ENCODE measurements at regions not wholly inside any gene's neighbourhood (a gene's known extent, or its start where the extent isn't known, plus 50 kb on each side); places are given as distances from the start of the nearest gene placed in this dataset.

DNA sequence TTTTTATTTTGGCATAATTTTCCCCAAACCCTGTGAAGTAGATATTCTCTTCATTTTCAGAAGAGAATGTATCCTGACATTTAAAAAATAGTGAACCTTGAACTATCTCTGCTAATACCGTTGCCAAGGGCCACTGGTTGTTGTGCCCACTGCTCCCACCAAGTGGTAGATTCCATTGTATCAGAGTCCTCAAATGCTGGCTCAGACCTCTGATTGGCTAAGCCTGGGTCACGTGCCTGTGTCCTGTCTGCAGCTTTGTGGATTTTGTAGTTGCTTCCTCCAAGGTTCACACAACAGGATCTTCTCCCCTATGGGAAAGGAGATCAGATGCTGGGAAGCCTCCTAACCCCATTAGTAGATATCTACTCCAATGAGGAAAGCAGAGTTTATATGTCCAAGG, 104.8 kb upstream of the CASK start:
- no peak overlapping the region for H3K4me3 ChIP-seq (ENCODE audit: control insufficient read depth in 1 of 2, extremely low read depth in 1 of 2, low read length in 1 of 2)
- H3K4me1 ChIP-seq (ENCODE audit: control insufficient read depth in 1 of 2, extremely low read depth in 1 of 2, insufficient read depth in 2 of 2, low read length in 2 of 2): no peaks in the 10 kb centered on the region
- no CpG with 5 or more reads among the region's 2 CpGs for WGBS (ENCODE audit: insufficient coverage)
- Mint-ChIP-seq H3K36me3 (no peaks in the 10 kb centered on the region), H3K4me3 (no peak overlapping the region), H3K4me1 (no peaks in the 10 kb centered on the region), H3K9me3 (no peaks in the 10 kb centered on the region), H3K27ac (no peak overlapping the region), H3K27me3 (peaks cover 0 to 15% of the 10 kb centered on the region in 2 donors)
- H3K36me3 ChIP-seq (ENCODE audit: control insufficient read depth in 2 of 2, extremely low read depth in 1 of 2, insufficient read depth in 1 of 2, low read length in 1 of 2): no peaks in the 10 kb centered on the region
- CTCF ChIA-PET: no interaction called here
- H3K27me3 ChIP-seq (replicated peaks in 1 of 2; ENCODE audit: control insufficient read depth in 2 of 2, extremely low read depth in 1 of 2, insufficient read depth in 2 of 2, low read length in 1 of 2): no peaks in the 10 kb centered on the region
- H3K9me3 ChIP-seq: no peaks in the 10 kb centered on the region
- POLR2A ChIA-PET: no interaction called here
- no peak overlapping the region for H3K27ac ChIP-seq (ENCODE audit: low read length)
- DNase-seq (no peak), ATAC-seq (replicated peaks in 1 of 4) (no peak)

DNA sequence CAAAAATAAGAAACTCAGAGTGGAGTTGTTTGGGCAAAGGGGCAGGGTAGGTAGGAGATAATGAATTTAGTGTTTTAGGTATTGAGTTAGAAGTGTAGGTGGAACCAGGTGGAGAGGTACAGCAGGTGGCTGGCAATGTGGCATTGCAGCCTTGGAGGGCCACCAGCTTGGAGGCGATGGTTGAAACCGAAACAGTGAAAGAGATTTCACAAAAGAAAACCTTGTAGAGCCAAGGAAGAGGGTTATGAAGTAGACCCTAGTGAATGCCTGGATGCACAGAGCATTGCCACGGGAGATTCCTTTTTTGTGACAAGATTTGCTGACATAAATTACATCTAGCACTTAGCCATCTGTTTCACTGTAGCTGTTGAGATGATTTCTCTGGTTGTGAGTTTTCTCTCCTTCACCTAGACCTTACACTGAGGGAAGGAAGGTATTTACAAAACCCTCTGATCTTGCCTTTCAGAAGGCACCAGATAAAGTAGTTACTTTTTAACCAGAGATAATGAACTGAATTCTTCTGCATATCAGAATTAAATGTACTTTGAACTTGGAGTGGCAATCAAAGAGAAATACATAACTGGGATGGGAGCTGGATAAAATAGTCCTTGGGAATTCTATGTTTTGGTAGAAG, 104.1 kb upstream of the CASK start:
- no peaks in the 10 kb centered on the region for H3K9me3 Mint-ChIP-seq
- no peak overlapping the region for H3K4me3 ChIP-seq (ENCODE audit: control insufficient read depth in 1 of 2, extremely low read depth in 1 of 2, low read length in 1 of 2)
- H3K4me1 Mint-ChIP-seq: no peaks in the 10 kb centered on the region
- no peak overlapping the region for H3K27ac Mint-ChIP-seq
- no peak for ATAC-seq (replicated peaks in 1 of 4)
- H3K27me3 ChIP-seq (replicated peaks in 1 of 2; ENCODE audit: control insufficient read depth in 2 of 2, extremely low read depth in 1 of 2, insufficient read depth in 2 of 2, low read length in 1 of 2): no peaks in the 10 kb centered on the region
- no peak overlapping the region for H3K4me3 Mint-ChIP-seq
- no peaks in the 10 kb centered on the region for H3K9me3 ChIP-seq
- ChIA-PET CTCF (no interaction called here), POLR2A (no interaction called here)
- no peak overlapping the region for H3K27ac ChIP-seq (ENCODE audit: low read length)
- WGBS (ENCODE audit: insufficient coverage): no CpG with 5 or more reads among the region's 3 CpGs
- no peaks in the 10 kb centered on the region for H3K36me3 ChIP-seq (ENCODE audit: control insufficient read depth in 2 of 2, extremely low read depth in 1 of 2, insufficient read depth in 1 of 2, low read length in 1 of 2)
- DNase-seq: no peak
- H3K36me3 Mint-ChIP-seq: no peaks in the 10 kb centered on the region
- no peaks in the 10 kb centered on the region for H3K4me1 ChIP-seq (ENCODE audit: control insufficient read depth in 1 of 2, extremely low read depth in 1 of 2, insufficient read depth in 2 of 2, low read length in 2 of 2)
- H3K27me3 Mint-ChIP-seq: peaks cover 0 to 13% of the 10 kb centered on the region in 2 donors

DNA sequence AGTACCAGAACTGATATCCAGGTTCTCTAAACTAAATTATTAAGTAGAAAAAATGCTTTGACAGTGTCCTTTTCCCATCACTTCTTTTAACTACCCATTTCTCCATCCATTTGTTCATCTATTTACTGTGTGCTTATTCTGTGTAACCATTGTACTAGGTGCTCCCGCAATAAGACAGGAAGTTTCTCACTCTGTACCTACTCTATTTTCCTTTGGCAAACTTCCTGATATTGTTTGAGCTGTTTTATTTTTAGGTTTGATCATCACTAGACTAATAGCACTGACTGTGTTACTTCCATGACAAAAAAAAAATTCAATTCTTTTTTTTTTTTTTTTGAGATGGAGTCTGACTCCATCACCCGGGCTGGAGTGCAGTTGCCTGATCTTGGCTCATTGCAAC, 102.5 kb upstream of the CASK start:
- no peak for ATAC-seq (replicated peaks in 1 of 4)
- no peaks in the 10 kb centered on the region for H3K36me3 ChIP-seq (ENCODE audit: control insufficient read depth in 2 of 2, extremely low read depth in 1 of 2, insufficient read depth in 1 of 2, low read length in 1 of 2)

DNA sequence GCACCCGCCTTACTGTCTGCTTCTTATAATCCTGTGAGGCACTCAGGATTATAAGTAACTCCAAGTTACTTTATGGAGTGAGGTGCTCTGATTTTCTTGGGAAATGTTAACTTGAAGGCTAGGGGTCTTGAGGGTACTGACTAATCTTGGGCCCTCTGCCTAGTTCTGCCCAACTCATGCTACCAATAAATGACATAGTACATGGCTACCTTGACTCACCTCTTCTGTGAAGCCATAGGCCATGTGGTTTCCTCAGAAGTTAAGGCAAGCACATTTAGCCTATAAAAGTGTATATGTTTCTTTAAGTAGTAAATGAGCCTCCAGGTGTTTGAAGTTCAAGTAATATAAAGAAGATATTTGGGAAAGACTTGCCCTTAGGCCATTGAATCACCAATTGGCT, 99.8 kb upstream of the CASK start:
- Histone ChIP-seq H3K27me3 (replicated peaks in 1 of 2; ENCODE audit: control insufficient read depth in 2 of 2, extremely low read depth in 1 of 2, insufficient read depth in 2 of 2, low read length in 1 of 2) (no peaks in the 10 kb centered on the region), H3K9me3 (no peaks in the 10 kb centered on the region), H3K27ac (ENCODE audit: low read length) (no peak overlapping the region), H3K4me1 (ENCODE audit: control insufficient read depth in 1 of 2, extremely low read depth in 1 of 2, insufficient read depth in 2 of 2, low read length in 2 of 2) (peaks cover 0 to 4% of the 10 kb centered on the region in 2 experiments), H3K36me3 (ENCODE audit: control insufficient read depth in 2 of 2, extremely low read depth in 1 of 2, insufficient read depth in 1 of 2, low read length in 1 of 2) (no peaks in the 10 kb centered on the region), H3K4me3 (ENCODE audit: control insufficient read depth in 1 of 2, extremely low read depth in 1 of 2, low read length in 1 of 2) (no peak overlapping the region)
- ATAC-seq (replicated peaks in 1 of 4) (no peak), DNase-seq (no peak)
- CTCF ChIA-PET: no interaction called here
- H3K36me3 Mint-ChIP-seq: no peaks in the 10 kb centered on the region
- H3K4me1 Mint-ChIP-seq: peaks cover 9 to 14% (median 14%) of the 10 kb centered on the region in 3 donors
- H3K4me3 Mint-ChIP-seq: no peak overlapping the region
- WGBS (ENCODE audit: insufficient coverage): no CpG with 5 or more reads among the region's 1 CpG
- peaks cover 0 to 21% of the 10 kb centered on the region in 2 donors for H3K27me3 Mint-ChIP-seq
- no peak overlapping the region for H3K27ac Mint-ChIP-seq
- H3K9me3 Mint-ChIP-seq: no peaks in the 10 kb centered on the region
- POLR2A ChIA-PET: no interaction called here

More for the DNA sequence above, 102.5 kb upstream of the CASK start:
- Histone ChIP-seq H3K4me1 (ENCODE audit: control insufficient read depth in 1 of 2, extremely low read depth in 1 of 2, insufficient read depth in 2 of 2, low read length in 2 of 2) (no peaks in the 10 kb centered on the region), H3K27ac (ENCODE audit: low read length) (no peak overlapping the region), H3K9me3 (no peaks in the 10 kb centered on the region), H3K4me3 (ENCODE audit: control insufficient read depth in 1 of 2, extremely low read depth in 1 of 2, low read length in 1 of 2) (no peak overlapping the region), H3K27me3 (replicated peaks in 1 of 2; ENCODE audit: control insufficient read depth in 2 of 2, extremely low read depth in 1 of 2, insufficient read depth in 2 of 2, low read length in 1 of 2) (no peaks in the 10 kb centered on the region)
- Mint-ChIP-seq H3K27me3 (peaks cover 0 to 17% of the 10 kb centered on the region in 2 donors), H3K36me3 (no peaks in the 10 kb centered on the region), H3K27ac (no peak overlapping the region), H3K4me1 (peaks cover 0 to 2% (median 1%) of the 10 kb centered on the region in 3 donors), H3K9me3 (no peaks in the 10 kb centered on the region), H3K4me3 (no peak overlapping the region)
- no CpG with 5 or more reads among the region's 2 CpGs for WGBS (ENCODE audit: insufficient coverage)
- DNase-seq: no peak
- ChIA-PET CTCF (no interaction called here), POLR2A (no interaction called here)

DNA sequence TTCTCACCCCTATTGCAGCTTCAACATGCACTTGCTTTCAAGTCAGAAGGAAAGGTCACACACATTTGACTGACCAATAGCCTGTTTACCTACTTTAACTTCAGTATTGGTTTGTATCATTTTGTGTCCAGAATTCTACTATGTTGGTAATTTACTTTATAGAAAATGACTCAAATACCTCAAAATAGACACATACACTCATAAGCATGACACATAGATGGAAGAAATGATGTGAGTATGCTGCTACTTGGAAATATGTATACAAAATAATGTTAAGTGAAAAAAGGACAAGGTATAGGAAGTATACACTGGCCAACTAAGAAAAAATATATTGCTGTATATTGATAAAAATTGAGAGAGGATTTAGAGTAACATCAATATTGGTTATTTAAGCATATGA, 98.8 kb upstream of the CASK start:
- no peak for DNase-seq
- ChIA-PET CTCF (no interaction called here), POLR2A (interaction anchor here in 1 of 2 donors (0.7 kb wide), 1 partner anchor 46 kb away, joined by 3 read pairs; no protein-coding TSS in a partner anchor)
- peaks cover 0 to 4% of the 10 kb centered on the region in 2 experiments for H3K4me1 ChIP-seq (ENCODE audit: control insufficient read depth in 1 of 2, extremely low read depth in 1 of 2, insufficient read depth in 2 of 2, low read length in 2 of 2)
- Mint-ChIP-seq H3K4me3 (no peak overlapping the region), H3K27ac (no peak overlapping the region), H3K4me1 (peaks cover 9 to 14% (median 14%) of the 10 kb centered on the region in 3 donors), H3K9me3 (no peaks in the 10 kb centered on the region), H3K36me3 (no peaks in the 10 kb centered on the region), H3K27me3 (peaks cover 0 to 21% of the 10 kb centered on the region in 2 donors)
- no peak for ATAC-seq (replicated peaks in 1 of 4)
- H3K27me3 ChIP-seq (replicated peaks in 1 of 2; ENCODE audit: control insufficient read depth in 2 of 2, extremely low read depth in 1 of 2, insufficient read depth in 2 of 2, low read length in 1 of 2): no peaks in the 10 kb centered on the region
- H3K9me3 ChIP-seq: no peaks in the 10 kb centered on the region
- no peak overlapping the region for H3K4me3 ChIP-seq (ENCODE audit: control insufficient read depth in 1 of 2, extremely low read depth in 1 of 2, low read length in 1 of 2)
- no peak overlapping the region for H3K27ac ChIP-seq (ENCODE audit: low read length)
- no peaks in the 10 kb centered on the region for H3K36me3 ChIP-seq (ENCODE audit: control insufficient read depth in 2 of 2, extremely low read depth in 1 of 2, insufficient read depth in 1 of 2, low read length in 1 of 2)

DNA sequence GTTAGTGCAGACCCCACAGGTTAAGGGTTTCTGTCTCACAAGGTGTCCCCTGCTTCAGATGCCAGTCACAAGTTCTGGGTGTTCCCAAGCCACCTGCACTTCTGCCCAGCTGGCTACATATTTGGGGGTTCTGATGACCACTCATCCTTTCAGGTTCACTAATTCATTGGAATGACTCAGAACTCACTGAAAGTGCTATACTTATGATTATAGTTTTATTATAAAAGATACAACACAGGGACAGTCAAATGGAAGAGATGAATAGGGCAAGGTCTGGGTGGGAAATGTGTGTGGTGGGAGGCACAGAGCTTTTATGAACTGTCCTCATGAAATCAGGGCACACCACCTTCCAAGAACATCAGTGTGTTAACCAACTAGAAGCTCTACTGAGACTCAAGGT, 97.7 kb upstream of the CASK start:
- no peak overlapping the region for H3K4me3 ChIP-seq (ENCODE audit: control insufficient read depth in 1 of 2, extremely low read depth in 1 of 2, low read length in 1 of 2)
- H3K4me1 Mint-ChIP-seq: peaks cover 9 to 14% (median 14%) of the 10 kb centered on the region in 3 donors
- H3K27ac Mint-ChIP-seq: no peak overlapping the region
- no peak overlapping the region for H3K4me3 Mint-ChIP-seq
- ChIA-PET POLR2A (no interaction called here), CTCF (interaction anchor here in 1 of 2 donors (0.5 kb wide), 1 partner anchor 586 kb away, joined by 3 read pairs; no protein-coding TSS in a partner anchor)
- H3K9me3 ChIP-seq: no peaks in the 10 kb centered on the region
- peaks cover 0 to 4% of the 10 kb centered on the region in 2 experiments for H3K4me1 ChIP-seq (ENCODE audit: control insufficient read depth in 1 of 2, extremely low read depth in 1 of 2, insufficient read depth in 2 of 2, low read length in 2 of 2)
- DNase-seq: no peak
- ATAC-seq (replicated peaks in 1 of 4): no peak
- no peaks in the 10 kb centered on the region for H3K27me3 ChIP-seq (replicated peaks in 1 of 2; ENCODE audit: control insufficient read depth in 2 of 2, extremely low read depth in 1 of 2, insufficient read depth in 2 of 2, low read length in 1 of 2)
- no peaks in the 10 kb centered on the region for H3K36me3 ChIP-seq (ENCODE audit: control insufficient read depth in 2 of 2, extremely low read depth in 1 of 2, insufficient read depth in 1 of 2, low read length in 1 of 2)
- H3K9me3 Mint-ChIP-seq: no peaks in the 10 kb centered on the region
- no peaks in the 10 kb centered on the region for H3K36me3 Mint-ChIP-seq
- H3K27ac ChIP-seq (ENCODE audit: low read length): no peak overlapping the region
- H3K27me3 Mint-ChIP-seq: peaks cover 0 to 14% of the 10 kb centered on the region in 2 donors

DNA sequence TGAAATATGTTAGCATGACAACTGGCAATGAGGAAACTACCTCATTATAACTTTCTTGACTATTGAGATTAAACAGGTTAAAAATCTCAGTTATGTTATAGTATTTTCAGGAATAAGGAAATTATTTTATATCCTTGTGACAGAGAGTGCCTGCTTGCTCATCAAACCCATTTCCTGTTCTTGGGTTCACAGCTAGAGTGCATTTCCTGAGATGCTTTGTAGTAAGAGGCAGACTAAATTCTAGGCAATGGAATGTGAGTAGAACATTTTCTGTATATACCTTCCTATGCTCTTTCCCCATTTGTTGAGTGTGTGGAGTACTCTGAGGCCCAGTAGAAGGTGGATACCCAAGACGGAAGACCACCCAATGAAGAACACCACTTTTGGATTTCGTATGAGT, 96.9 kb upstream of the CASK start:
- Mint-ChIP-seq H3K27ac (peak overlapping the region; percentile 41 to 63), H3K27me3 (peaks cover 0 to 11% of the 10 kb centered on the region in 2 donors), H3K9me3 (no peaks in the 10 kb centered on the region), H3K36me3 (no peaks in the 10 kb centered on the region), H3K4me1 (peaks cover 9 to 14% (median 14%) of the 10 kb centered on the region in 3 donors), H3K4me3 (no peak overlapping the region)
- H3K27me3 ChIP-seq (replicated peaks in 1 of 2; ENCODE audit: control insufficient read depth in 2 of 2, extremely low read depth in 1 of 2, insufficient read depth in 2 of 2, low read length in 1 of 2): no peaks in the 10 kb centered on the region
- peak; percentile 36 to 73 (median 60) for ATAC-seq (replicated peaks in 1 of 4)
- DNase-seq: peak in 1 of 35 experiments; percentile 17
- no CpG with 5 or more reads among the region's 2 CpGs for WGBS (ENCODE audit: insufficient coverage)
- no peaks in the 10 kb centered on the region for H3K36me3 ChIP-seq (ENCODE audit: control insufficient read depth in 2 of 2, extremely low read depth in 1 of 2, insufficient read depth in 1 of 2, low read length in 1 of 2)
- CTCF ChIA-PET: no interaction called here
- H3K27ac ChIP-seq (ENCODE audit: low read length): no peak overlapping the region
- no peaks in the 10 kb centered on the region for H3K9me3 ChIP-seq
- peaks cover 0 to 4% of the 10 kb centered on the region in 2 experiments for H3K4me1 ChIP-seq (ENCODE audit: control insufficient read depth in 1 of 2, extremely low read depth in 1 of 2, insufficient read depth in 2 of 2, low read length in 2 of 2)
- H3K4me3 ChIP-seq (ENCODE audit: control insufficient read depth in 1 of 2, extremely low read depth in 1 of 2, low read length in 1 of 2): no peak overlapping the region
- POLR2A ChIA-PET: no interaction called here
